ENCODE measurements at regions not wholly inside any gene's neighbourhood (a gene's known extent, or its start where the extent isn't known, plus 50 kb on each side); places are given as distances from the start of the nearest gene placed in this dataset.
"Not testable (repeated sequence)": the region's sequence is repeated elsewhere in the genome, so short reads cannot be mapped to it uniquely, and the experiment has no call there.

DNA sequence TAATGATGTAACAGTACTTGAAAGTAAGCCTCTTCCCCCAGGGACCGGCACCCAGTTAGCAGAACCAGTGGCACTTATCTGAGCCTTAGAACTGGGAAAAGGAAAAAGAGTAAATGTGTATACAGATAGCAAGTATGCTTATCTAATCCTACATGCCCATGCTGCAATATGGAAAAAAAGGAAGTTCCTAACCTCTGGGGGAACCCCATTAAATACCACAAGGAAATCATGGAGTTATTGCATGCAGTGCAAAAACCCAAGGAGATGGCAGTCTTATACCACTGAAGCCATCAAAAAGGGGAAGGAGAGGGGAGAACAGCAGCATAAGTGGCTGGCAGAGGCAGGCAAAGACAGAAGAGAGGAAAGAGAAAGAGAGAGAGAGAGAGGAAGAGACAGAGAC, 456.8 kb downstream of the PTPRC start:
- DNase-seq: not testable (repeated sequence)

DNA sequence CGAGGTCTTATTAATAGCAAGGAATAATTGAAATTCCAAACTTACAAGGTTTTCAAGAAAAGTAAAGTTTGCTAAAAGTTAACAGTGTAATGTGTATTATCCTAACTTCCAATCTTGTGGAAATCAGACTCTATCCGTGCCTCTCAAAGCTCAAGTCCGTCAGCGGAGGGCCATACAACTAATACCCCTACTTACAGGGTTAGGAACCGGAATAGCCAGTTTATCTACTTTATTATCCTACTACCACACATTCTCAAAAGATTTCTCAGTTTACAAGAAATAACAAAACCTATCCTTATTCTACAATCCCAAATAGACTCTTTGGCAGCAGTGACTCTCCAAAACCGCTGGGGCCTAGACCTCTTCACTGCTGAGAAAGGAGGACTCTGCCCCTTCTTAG, 457.8 kb downstream of the PTPRC start:
- DNase-seq: no peak

DNA sequence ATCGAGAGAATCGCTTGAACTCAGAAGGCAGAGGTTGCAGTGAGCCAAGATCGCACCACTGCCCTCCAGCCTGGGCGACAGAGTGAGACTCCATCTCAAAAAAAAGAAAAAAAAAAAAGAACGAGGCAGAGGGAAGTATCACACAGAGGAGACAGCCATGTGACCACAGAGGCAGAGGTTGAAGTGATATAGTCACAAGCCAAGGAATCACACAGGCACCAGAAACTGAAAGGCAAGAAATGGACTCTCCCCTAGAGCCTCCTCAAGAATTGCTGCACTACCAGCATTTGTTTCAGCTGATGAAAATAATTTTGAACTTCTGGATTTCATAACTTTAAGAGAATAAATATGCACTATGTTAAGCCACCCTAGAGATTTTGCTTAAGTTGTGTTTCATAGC, 459.6 kb downstream of the PTPRC start:
- DNase-seq: no peak

DNA sequence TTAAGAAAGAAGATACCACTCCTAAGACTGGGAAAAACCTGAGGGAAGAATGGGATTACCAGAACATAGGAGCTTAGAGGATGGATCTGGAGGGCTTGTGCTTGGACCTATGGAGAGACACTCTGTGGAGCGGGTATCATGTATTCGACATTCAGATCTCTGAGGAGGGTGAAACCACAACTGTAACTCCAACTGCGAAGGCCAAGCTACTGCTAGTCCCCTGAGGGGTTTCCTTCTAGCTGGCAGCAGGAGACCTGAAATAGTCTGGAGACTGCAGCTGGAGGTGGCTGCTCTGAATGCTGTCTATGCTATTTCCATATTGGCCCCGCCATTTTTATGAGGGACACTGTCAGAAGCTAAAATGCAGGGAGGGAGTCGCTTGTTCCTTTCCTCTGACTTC, 462.3 kb downstream of the PTPRC start:
- DNase-seq: no peak

DNA sequence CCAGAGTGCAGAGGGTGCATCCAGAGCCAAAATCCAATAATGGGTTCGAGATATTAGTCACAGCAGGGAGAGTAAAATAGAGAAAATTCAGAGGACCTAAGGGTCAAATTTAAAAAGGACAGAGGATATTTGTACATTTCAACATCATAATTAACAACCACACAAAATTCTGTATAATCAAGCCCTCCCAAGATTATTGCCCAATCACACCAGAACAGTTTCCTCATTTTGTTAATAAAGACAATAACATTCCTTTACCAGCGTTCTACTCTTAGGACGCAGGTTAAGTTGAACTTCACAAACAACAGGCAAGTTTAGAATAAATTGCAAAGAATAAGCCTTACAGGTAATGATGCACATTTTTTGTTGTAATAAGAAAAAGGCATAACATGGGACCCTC, 462.8 kb downstream of the PTPRC start:
- no peak for DNase-seq

DNA sequence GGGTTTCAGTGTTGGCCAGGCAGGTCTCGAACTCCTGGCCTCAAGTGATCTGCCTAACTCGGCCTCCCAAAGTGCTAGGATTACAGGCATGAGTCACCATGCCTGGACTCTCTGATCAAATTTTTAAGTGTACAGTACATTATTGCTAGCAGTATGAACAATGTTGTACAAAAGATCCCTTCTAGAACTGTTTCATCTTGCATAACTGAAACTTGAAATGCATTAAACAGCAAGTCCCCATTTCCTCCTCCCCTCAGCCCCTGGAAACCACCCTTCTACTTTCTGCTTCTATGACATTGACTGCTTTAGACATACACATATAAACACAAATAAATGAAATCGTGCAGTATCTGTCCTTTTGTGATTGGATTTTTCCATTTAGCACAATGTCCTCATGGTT, 463.4 kb downstream of the PTPRC start:
- no peak for DNase-seq

DNA sequence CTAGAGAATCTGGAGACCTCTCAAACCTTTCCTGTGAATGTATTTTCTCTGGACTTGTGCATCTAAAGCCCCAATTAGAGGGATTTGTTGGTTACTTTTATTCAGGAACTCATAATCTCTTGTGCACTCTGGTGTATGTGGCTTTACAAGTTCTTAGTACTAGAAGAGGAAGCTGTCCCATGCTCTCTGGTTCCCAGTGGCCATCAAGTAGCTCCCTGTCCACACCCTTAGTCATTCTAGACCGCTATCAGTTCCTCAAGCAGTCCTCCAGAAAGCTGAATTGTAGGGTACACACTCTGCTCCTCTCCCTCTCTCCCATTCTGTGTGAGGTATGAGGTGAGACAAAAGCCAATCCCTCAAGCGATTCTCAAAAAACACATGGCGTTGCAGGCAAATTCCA, 470.3 kb downstream of the PTPRC start:
- no peak for DNase-seq

DNA sequence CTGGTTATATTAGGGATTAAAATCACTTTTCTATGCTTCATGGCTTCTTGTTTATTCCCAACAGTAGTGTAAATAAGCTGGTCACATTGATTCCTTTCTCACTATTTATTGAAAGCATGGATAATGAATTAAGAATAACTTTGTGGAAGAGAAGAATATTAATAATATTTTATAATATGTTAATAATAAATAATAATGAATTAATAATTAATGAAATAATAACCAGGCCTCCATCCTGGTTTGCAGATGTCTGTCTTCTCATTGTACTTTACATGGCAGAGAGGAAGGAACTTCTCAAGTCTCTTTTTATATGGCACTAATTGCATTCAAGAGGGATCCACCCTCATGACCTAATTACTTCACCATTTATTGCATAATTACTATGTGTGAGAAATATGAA, 473.5 kb downstream of the PTPRC start:
- DNase-seq: no peak

DNA sequence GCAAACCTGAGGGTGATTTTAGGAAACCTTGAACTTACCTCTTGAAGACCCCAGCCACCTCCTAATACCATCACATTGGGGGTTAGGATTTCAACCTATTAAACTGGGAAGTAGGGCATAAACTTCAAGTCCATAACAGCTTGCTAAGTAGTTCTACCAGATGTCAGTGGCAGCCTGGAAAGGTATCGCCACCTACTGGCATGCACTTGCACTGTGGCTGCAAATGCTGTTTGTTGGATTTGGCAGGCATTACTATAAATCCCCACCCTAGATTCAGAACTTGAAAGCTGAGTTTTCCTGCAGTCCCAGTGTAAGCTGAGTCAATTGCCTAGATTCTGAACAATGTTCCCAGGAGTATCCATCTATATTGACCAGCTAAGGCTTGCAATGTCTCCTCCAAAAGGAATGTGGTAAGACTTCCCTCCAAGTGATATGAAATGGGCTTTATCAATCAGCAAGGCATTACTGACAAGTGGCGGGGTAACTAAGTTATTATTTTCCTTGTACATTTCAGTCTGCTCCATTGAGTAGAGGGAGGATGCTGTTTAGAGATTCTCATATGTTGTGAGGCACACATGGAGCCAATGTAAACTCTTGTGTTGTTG, 474.5 kb downstream of the PTPRC start:
- peak in 41 of 56 donors; percentile 0 to 82 (median 24) for DNase-seq

DNA sequence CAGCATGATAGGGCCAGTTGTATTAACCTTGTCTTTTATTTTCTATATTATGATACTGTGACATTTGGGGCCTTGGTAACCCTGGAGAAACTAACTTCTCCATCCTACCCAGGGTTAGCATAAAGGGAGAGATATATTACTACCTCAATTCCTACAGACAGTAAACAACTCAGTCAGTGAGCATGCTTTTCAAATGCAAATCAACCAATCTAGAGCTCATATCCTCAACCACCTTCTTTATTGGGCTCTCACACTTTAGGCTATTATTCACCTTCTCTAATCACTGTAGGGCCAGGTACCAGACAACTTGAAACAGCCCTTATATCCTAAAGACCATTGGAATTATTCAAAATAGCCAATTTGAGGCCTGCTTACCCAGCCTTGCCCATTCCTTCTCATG, 477.6 kb downstream of the PTPRC start:
- no peak for DNase-seq

DNA sequence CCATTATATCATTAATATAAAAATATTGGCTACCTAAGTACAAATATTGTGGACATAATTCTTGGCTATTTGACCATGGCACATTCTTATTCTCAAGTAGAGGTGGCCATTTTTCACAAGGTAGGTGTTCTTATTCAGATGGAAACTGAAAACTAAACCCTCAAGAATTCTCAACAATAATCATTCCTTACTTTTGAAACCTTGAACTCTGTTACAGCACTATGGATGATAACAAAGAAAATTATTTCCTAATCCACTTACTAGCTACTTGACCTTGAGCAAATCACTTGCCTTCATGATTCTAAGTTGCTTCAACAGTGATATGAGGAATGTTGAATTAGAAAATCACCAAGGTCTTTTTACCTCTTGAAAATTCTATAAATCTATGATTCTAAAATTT, 482.2 kb downstream of the PTPRC start:
- DNase-seq: no peak

DNA sequence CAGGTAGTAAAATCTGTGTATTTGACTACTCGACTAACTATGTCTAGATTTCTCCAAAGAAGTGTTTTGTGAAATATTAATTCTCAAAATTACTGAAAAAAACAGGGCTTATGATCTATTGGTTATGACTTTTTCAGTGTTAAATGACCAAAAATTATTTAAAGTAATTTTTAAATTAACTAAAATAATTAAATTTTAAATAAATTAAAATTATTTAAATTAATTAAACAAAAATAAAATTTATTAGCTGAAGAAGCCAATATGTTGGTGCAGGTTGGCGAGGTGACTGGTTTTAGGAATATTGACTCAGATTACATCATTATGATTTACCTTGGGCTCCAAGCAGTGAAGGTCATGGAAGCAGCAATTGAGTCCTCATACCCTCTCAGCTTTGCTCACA, 483.2 kb downstream of the PTPRC start:
- DNase-seq: no peak

DNA sequence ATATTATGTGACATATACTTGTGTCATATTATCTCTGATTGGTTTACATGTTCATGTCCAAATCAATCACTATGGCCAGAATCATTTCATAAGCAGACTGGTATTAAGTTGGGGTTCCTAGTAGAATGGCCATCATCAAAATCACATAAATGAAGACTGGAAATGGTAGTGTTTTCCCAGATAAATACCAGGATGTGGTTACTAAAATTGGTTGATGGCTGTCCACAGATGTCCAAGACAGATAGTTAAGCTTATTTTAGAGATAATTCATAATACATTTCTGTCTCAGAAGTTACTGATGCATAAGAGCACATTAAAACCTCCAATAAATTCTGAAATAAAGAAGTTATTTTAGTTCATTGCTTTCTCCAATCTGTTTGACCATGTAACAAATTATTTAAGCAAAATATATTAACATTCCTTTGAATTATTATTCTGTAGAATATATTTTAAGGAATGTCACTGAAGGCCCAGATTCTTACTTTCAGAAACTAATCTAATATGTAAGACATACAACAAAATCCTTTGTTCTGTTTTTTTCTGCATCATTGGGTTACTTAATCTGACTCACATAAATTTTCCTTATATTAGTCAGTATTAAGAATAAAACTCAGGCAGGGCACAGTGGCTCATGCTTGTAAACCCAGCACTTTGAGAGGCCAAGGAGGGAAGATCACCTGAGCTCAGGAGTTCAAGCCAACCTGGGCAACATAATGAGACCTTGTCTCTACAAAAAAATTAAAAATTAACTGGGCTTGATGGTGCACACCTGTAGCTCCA, 483.9 kb downstream of the PTPRC start:
- no peak for DNase-seq

DNA sequence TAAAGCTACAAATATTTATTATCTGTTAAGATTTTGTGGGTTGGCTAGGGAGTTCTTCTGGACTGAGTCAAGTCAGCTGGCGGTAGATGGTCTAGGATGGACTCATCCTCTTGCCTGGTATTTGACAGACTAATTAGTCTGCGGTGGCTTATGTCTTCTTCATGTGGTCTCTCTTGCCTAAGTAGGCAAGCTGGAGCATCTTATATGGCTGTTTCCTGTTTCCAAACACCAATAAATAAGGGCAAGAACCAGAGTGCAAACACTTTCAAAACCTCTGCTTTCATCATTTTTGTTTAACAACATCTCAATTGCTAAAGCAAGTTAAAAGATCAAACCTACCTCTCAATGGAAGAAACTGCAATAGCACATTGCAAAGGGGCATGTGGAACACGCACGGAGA, 484.8 kb downstream of the PTPRC start:
- no peak for DNase-seq

DNA sequence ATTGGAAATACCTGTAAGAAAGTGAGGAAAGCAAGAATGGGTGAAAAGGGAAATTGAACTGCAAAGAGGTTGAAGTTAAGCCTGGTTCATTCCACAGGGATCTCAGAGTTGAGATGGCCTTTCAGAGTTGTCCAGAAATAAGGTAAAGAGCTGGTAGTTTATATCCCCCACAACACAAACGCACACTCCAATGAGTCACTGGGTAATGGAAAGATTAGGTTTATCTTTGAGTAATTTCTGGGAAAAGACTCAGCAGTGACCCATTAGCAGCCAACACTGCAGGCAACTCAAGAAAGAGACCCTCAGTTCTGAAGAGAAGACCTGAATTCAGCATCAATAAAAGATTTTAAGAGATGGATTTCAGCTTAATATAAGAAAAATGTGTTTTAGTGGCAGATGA, 485.5 kb downstream of the PTPRC start:
- no peak for DNase-seq

DNA sequence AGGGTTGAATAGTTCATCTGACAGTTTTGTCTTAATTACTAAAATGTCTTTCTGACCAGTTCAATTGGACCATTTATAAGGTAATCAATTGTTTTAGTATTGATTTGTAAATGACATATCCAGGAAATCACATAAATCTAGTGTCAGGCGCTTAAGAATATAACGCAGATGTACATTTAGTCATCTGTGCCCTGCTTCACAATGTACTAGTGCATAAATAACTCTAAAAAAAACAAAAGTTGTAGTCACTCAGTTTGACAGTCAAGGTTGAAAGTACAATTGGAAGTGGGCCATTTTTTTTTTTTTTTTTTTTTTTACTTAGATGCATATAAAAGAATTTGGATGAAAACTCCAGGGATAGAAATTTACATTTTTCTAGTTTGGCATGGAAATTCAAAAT, 490.4 kb downstream of the PTPRC start:
- DNase-seq: no peak

DNA sequence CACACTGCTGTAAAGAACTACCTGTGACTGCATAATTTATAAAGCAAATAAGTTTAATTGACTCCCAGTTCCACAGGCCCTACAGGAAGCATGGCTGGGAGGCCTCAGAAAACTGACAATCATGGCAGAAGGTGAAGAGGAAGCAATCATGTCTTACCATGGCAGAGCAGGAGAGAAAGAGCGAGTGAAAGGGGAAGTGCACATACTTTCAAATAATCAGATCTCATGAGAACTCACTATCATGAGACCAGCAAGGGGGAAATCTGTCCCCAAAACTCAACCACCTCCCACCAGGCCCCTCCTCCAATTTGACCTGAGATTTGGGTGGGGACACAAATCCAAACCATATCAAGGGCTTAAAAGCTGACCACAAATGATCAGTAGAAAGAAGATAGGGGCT, 493.2 kb downstream of the PTPRC start:
- no peak for DNase-seq

DNA sequence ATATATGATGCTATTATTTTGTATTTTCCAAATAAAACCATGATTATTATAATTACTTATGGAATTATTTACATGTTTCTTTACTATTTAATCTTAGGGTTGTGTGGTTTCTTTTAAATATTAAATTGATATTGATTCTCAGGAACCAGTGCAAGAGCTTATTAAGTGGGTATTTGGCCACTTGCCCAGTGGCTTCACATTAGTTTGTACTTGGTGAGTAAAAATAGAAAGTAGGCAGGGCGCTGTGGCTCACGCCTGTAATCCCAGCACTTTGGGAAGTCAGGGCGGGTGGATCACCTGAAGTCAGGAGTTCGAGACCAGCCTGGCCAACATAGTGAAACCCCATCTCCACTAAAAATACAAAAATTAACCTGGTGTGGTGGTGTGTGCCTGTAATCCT, 497.1 kb downstream of the PTPRC start:
- DNase-seq: no peak

DNA sequence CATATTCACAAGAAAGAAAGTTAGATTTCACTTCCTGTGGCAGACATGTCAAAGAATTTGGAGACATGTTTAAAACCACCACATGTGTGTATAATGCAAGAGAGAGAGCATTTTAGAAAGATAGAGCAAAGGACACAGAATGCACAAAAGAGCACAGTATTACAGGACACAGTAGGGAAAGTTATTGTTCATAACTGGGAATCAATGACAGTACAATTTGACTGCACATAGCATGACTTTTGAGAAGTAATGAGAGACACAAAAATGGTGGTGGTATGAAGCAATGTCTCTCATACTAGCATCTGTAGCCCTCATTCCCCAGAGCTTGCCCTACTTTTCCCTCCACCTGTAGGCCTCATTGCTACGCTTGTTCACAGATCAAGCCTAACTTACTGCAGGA, 499.2 kb downstream of the PTPRC start:
- DNase-seq: no peak

DNA sequence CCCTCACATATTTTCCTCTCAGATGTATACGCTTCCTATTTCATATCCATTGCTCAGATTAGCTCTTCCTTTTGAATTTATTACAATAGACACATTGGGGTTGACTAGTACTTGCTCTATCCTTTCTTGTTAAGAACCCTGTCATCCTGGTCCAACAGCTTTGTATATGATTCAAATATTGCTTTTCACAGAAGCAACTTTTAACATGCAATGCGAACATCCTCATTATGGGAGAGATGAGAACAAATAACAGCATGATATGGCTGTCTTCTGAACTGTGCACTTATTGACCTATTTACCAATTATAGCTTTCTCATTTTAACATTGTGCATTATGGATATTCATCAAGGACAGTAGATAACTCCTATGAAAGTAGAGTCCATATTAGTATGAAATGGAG, 510.8 kb downstream of the PTPRC start:
- no peak for DNase-seq

DNA sequence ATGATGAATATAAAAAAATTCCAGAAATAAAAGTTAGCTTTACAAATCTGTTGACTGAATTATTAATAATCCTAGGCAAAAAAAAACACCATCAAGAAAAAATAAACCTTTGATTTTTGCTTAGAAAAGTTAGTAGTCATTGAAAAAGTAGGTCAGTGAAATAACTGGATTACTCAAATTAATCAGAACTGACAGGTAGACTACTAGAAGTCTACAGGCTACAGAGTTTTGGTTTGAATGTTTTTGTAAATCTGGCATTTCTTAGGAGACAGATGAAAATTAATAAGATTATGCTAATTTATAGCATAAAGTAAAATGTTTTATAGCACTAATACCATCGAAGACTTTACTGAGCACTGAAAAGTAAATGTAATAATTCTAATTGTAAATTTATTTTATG, 511.9 kb downstream of the PTPRC start:
- DNase-seq: no peak

DNA sequence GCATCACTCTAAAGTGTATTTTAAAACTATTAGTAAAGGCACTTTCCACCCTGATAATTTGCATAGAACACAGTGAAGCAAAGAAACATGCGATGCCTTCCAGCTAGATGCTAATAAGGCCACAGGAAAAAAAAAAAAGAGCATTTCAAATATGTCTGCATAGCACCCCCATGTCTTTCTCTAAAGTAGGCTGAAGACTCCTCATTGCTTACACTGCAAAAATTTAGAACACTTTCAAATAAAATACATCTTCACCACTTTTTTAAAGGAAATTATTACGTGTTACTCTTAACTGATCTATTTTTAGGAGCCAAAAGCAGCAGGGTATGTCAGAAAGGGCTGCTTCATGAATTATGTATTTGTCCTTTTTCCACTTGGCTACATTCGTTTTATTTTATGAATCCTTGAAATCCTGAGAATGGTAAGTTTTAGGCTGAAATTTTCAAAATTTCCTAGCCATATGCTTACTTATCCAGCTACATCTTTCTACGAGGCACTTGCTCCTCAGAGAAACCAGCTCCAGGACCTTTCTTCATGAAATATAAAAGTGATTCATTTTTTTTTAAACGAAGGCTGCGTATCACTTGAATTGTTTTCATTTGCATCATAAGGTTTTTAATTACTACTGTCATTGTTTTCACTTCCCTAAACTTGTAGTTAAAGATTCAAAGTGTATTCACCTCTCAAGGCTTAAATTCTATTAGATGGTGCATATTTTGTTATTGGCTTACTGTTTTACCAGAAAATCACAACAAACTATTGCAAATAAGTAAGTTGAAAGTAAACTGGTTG, 513.0 kb downstream of the PTPRC start:
- no peak for DNase-seq

DNA sequence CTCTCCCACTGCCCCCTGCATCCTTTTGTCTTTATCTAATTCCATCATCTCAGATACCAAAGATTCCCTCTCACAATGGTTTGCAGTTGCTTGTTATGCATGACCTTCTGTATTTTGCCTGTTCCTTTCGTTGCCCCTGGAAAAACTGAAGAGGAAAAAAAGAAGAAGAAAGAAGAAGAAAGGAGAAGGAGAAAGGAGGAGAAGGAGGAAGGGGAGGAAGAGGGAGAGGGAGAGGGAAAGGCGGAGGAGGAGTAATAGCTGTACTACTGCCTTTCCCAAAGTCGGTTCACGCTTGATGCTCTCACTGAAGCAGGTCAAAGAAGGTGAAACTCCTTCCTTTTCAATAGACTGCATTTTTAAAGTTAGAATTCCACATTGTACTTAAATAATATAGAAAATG, 513.8 kb downstream of the PTPRC start:
- DNase-seq: no peak
